ENCODE measurements at regions not wholly inside any gene's neighbourhood (a gene's known extent, or its start where the extent isn't known, plus 50 kb on each side); places are given as distances from the start of the nearest gene placed in this dataset.
A peak's percentile ranks its signal among the peaks of the same experiment; 100 is the strongest.
"Not testable (repeated sequence)": the region's sequence is repeated elsewhere in the genome, so short reads cannot be mapped to it uniquely, and the experiment has no call there.

GRCh38 chr5:39955156-39955555 lies 530.4 kb upstream of the DAB2 start:
- no peak for DNase-seq (ENCODE audit: low read depth)

GRCh38 chr5:39951070-39951469 lies 526.3 kb upstream of the DAB2 start:
- no peak for DNase-seq (ENCODE audit: low read depth)

- peak; percentile 29 for DNase-seq (ENCODE audit: low read depth)
Measured at GRCh38 chr5:39948867-39949468, 524.2 kb upstream of the DAB2 start.

GRCh38 chr5:39948341-39948740 lies 523.6 kb upstream of the DAB2 start:
- no peak for DNase-seq (ENCODE audit: low read depth)

- no peak for DNase-seq (ENCODE audit: low read depth)
Measured at GRCh38 chr5:39947657-39948056, 522.9 kb upstream of the DAB2 start.

GRCh38 chr5:39946356-39947045 lies 521.7 kb upstream of the DAB2 start:
- DNase-seq (ENCODE audit: low read depth), result no peak

GRCh38 chr5:39945870-39946269 lies 521.1 kb upstream of the DAB2 start:
- no peak for DNase-seq (ENCODE audit: low read depth)

GRCh38 chr5:39943811-39944210 lies 519.0 kb upstream of the DAB2 start:
- DNase-seq (ENCODE audit: low read depth), result no peak

- no peak for DNase-seq (ENCODE audit: low read depth)
Measured at GRCh38 chr5:39942606-39943005, 517.8 kb upstream of the DAB2 start.

- no peak for DNase-seq (ENCODE audit: low read depth)
Measured at GRCh38 chr5:39941416-39941815, 516.6 kb upstream of the DAB2 start.

GRCh38 chr5:39934830-39935229 lies 510.1 kb upstream of the DAB2 start:
- DNase-seq (ENCODE audit: low read depth), result no peak

GRCh38 chr5:39933061-39933460 lies 508.3 kb upstream of the DAB2 start:
- no peak for DNase-seq (ENCODE audit: low read depth)

GRCh38 chr5:39928709-39929108 lies 503.9 kb upstream of the DAB2 start:
- DNase-seq (ENCODE audit: low read depth), result no peak

GRCh38 chr5:39919876-39920275 lies 495.1 kb upstream of the DAB2 start:
- no peak for DNase-seq (ENCODE audit: low read depth)

- DNase-seq (ENCODE audit: low read depth), result no peak
Measured at GRCh38 chr5:39912906-39913305, 488.1 kb upstream of the DAB2 start.

- not testable (repeated sequence) for DNase-seq (ENCODE audit: low read depth)
Measured at GRCh38 chr5:39907267-39907951, 482.6 kb upstream of the DAB2 start.

- DNase-seq (ENCODE audit: low read depth), result no peak
Measured at GRCh38 chr5:39906146-39906545, 481.4 kb upstream of the DAB2 start.

GRCh38 chr5:39905356-39905755 lies 480.6 kb upstream of the DAB2 start:
- DNase-seq (ENCODE audit: low read depth), result no peak

- DNase-seq (ENCODE audit: low read depth), result no peak
Measured at GRCh38 chr5:39902626-39903025, 477.8 kb upstream of the DAB2 start.

- DNase-seq (ENCODE audit: low read depth), result no peak
Measured at GRCh38 chr5:39898731-39899130, 474.0 kb upstream of the DAB2 start.

- no peak for DNase-seq (ENCODE audit: low read depth)
Measured at GRCh38 chr5:39896706-39897105, 471.9 kb upstream of the DAB2 start.

- no peak for DNase-seq (ENCODE audit: low read depth)
Measured at GRCh38 chr5:39896104-39896503, 471.3 kb upstream of the DAB2 start.

- DNase-seq (ENCODE audit: low read depth), result no peak
Measured at GRCh38 chr5:39892708-39893107, 467.9 kb upstream of the DAB2 start.

- no peak for DNase-seq (ENCODE audit: low read depth)
Measured at GRCh38 chr5:39891376-39891775, 466.6 kb upstream of the DAB2 start.

Data from CMK (cell line).